CD4-positive, CD25-positive, alpha-beta regulatory T cell (primary cell): ENCODE measurements at regions not wholly inside any gene's neighbourhood (a gene's known extent, or its start where the extent isn't known, plus 50 kb on each side); places are given as distances from the start of the nearest gene placed in this dataset.

Experiments used
- ATAC-seq, 2 donors: fragments of 150-1000 bp; cut with Tn5 transposase; one replicate each; pipeline ENCODE4 v1.10.0; 2021; ENCODE audit warnings: low read depth in 2 of 2, moderate number of reproducible peaks in 2 of 2, moderate library complexity in 1 of 2
- DNase-seq, 3 donors: peaks; one replicate each; pipeline versions ENCODE4 v3.0.0 to v3.0.0-alpha.2; 2012 to 2022; ENCODE audit warnings: mixed read lengths in 1 of 3
- H3K27ac ChIP-seq: one replicate; pipeline ENCODE4 v1.7.0; 2013; ENCODE audit warnings: mild to moderate bottlenecking, low read length; ENCODE audit not compliant: insufficient read depth, poor library complexity, severe bottlenecking
- H3K27me3 ChIP-seq: one replicate; pipeline ENCODE4 v1.7.0; 2013; ENCODE audit warnings: low read length; ENCODE audit not compliant: control insufficient read depth, insufficient read depth
- H3K36me3 ChIP-seq: one replicate; pipeline ENCODE4 v1.7.0; 2013; ENCODE audit warnings: mild to moderate bottlenecking, low read length, moderate library complexity; ENCODE audit not compliant: control insufficient read depth, insufficient read depth
- H3K4me1 ChIP-seq: 2 replicates; pipeline ENCODE4 v1.7.0; 2013; ENCODE audit warnings: mild to moderate bottlenecking, low read length; ENCODE audit not compliant: insufficient read depth, control insufficient read depth, poor library complexity, severe bottlenecking
- H3K4me3 ChIP-seq: one replicate; pipeline ENCODE4 v1.7.0; 2013; ENCODE audit warnings: low read depth, mild to moderate bottlenecking, low read length, moderate library complexity
- H3K9me3 ChIP-seq, 2 experiments: 1 replicate in 1 of 2; 2 replicates in 1 of 2; pipeline ENCODE4 v1.7.0; 2013; ENCODE audit warnings: low read length in 2 of 2, mild to moderate bottlenecking in 1 of 2, moderate library complexity in 1 of 2; ENCODE audit not compliant: control insufficient read depth in 2 of 2
- H3K27ac Mint-ChIP-seq, 3 donors: one replicate each; pipeline ENCODE4 v1.8.0; 2020 to 2022; ENCODE audit warnings: mild to moderate bottlenecking in 3 of 3, mixed read lengths in 3 of 3, moderate library complexity in 2 of 3
- H3K27me3 Mint-ChIP-seq: one replicate; pipeline ENCODE4 v1.8.0; 2022; ENCODE audit warnings: mild to moderate bottlenecking, mixed read lengths
- H3K36me3 Mint-ChIP-seq: one replicate; pipeline ENCODE4 v1.8.0; 2020; ENCODE audit warnings: mixed read lengths
- H3K4me1 Mint-ChIP-seq, 4 donors: one replicate each; pipeline ENCODE4 v1.8.0; 2020 to 2022; ENCODE audit warnings: mixed read lengths in 4 of 4, mild to moderate bottlenecking in 1 of 4
- H3K4me3 Mint-ChIP-seq, 4 donors: one replicate each; pipeline ENCODE4 v1.8.0; 2020 to 2022; ENCODE audit warnings: mild to moderate bottlenecking in 4 of 4, mixed read lengths in 4 of 4, moderate library complexity in 3 of 4
- H3K9me3 Mint-ChIP-seq, 7 donors: one replicate each; pipeline ENCODE4 v1.8.0; 2020 to 2022; ENCODE audit warnings: mixed read lengths in 7 of 7, mild to moderate bottlenecking in 3 of 7, moderate library complexity in 2 of 7

DNA sequence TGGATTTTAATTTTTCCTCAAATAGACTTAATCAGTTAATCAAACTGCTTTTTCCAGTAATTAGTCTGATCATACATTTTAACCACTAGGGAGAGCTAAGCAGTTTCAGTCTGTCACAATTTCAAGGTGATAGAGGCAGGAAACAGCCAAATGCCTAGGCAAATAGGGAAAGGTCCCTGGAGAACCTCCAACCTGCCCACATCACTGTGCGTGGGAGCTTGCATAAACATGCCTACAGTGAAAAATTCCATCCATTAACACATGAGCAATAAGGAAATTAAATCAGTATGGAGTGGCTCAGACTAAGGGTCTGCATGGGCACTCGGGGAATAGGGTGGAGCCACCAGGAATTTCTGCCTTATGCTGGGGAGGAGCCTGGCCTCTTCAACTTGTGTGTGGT is 74.6 kb downstream of the AASDHPPT start:
- Mint-ChIP-seq H3K9me3 (peaks cover 0 to 3% (median 0%) of the 10 kb centered on the region in 7 donors), H3K4me3 (no peak overlapping the region), H3K4me1 (no peaks in the 10 kb centered on the region), H3K36me3 (no peaks in the 10 kb centered on the region), H3K27me3 (peaks cover 4% of the 10 kb centered on the region), H3K27ac (no peak overlapping the region)
- Histone ChIP-seq H3K4me1 (no peaks in the 10 kb centered on the region), H3K4me3 (no peak overlapping the region), H3K36me3 (no peaks in the 10 kb centered on the region), H3K27ac (no peak overlapping the region), H3K27me3 (peaks cover 1% of the 10 kb centered on the region), H3K9me3 (no peaks in the 10 kb centered on the region)
- ATAC-seq (no peak), DNase-seq (no peak)

DNA sequence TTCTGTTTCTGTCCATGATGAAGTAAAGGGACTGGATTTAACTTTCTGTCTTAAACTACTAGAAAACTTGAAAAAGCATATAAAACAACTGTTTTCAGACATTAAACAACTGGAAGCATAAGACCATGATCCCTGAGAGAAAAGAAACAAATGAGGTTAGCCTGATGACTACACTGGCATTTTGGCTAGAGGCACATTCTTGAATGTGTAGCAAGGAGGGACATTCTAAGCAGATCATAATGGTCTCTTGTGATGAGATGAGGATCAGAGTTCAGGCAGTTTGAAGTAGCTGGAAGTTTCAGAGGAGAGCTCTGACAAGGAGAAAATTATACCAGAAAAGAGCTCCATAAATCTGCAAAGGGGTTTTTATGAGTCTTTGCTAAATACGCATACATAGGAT is 75.4 kb downstream of the AASDHPPT start:
- no peak for ATAC-seq
- H3K9me3 Mint-ChIP-seq = peaks cover 0 to 3% (median 0%) of the 10 kb centered on the region in 7 donors
- no peaks in the 10 kb centered on the region for H3K36me3 Mint-ChIP-seq
- DNase-seq = no peak
- Histone ChIP-seq H3K9me3 (no peaks in the 10 kb centered on the region), H3K4me3 (no peak overlapping the region), H3K27ac (no peak overlapping the region), H3K36me3 (no peaks in the 10 kb centered on the region), H3K27me3 (peaks cover 1% of the 10 kb centered on the region), H3K4me1 (no peaks in the 10 kb centered on the region)
- H3K27ac Mint-ChIP-seq = no peak overlapping the region
- peaks cover 4% of the 10 kb centered on the region for H3K27me3 Mint-ChIP-seq
- no peaks in the 10 kb centered on the region for H3K4me1 Mint-ChIP-seq
- no peak overlapping the region for H3K4me3 Mint-ChIP-seq

DNA sequence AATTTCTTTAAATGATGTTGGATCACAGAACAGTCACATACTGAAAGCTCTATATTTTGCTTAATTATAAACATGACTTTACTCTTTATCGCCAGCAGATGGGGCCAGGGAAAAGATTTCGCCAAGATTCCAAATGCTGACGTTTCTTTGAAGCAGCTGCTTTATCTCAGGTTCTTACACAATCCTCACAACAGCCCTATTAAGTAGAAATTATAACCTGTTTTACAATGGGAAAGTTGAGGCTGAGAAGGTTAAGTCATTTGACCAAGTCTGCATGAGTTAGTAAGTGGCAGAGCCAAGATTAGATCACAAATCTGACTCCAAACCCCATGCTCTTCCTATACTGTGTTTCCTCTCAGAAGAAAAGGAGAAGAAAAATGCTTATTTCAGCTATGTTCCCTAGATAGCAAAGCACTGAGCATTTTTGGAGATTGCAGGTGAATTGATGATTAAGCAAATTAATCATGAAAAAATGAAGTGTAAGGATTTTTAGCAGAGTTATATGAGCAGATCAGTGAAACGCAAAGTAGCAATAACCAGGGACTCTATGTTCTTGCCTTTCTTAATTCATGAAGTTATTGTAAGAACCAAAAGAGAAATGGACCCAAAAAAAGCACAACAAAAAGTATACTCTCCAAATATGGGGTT is 79.0 kb downstream of the AASDHPPT start:
- Mint-ChIP-seq H3K36me3 (no peaks in the 10 kb centered on the region), H3K4me1 (no peaks in the 10 kb centered on the region), H3K4me3 (no peak overlapping the region), H3K27me3 (no peaks in the 10 kb centered on the region), H3K27ac (no peak overlapping the region), H3K9me3 (peaks cover 0 to 2% (median 0%) of the 10 kb centered on the region in 7 donors)
- Histone ChIP-seq H3K27ac (no peak overlapping the region), H3K27me3 (peaks cover 1% of the 10 kb centered on the region), H3K4me3 (no peak overlapping the region), H3K4me1 (no peaks in the 10 kb centered on the region), H3K9me3 (no peaks in the 10 kb centered on the region), H3K36me3 (no peaks in the 10 kb centered on the region)
- DNase-seq (peak in 1 of 3 donors; percentile 26), ATAC-seq (no peak)

DNA sequence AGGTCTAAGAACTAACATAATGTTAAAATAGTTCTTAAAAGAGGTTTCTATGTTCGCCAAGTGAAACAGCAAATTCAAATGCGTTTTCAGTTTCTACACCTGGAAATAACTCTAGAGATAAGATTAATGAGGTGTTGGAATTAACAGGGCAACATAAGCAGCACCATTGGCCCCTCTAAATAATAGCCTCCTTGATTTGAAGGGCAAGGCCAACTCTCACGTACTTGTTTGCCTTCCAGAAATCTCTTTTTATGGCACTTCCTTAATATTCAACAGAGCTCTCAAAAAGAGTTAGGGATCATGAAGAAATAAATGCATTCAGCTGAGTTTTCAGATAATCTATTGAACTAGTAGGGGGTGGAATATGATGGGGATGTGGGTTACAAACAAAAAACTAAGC is 80.9 kb downstream of the AASDHPPT start:
- Histone ChIP-seq H3K4me1 (no peaks in the 10 kb centered on the region), H3K9me3 (no peaks in the 10 kb centered on the region), H3K36me3 (no peaks in the 10 kb centered on the region), H3K4me3 (no peak overlapping the region), H3K27ac (no peak overlapping the region), H3K27me3 (no peaks in the 10 kb centered on the region)
- no peak for DNase-seq
- ATAC-seq = no peak
- no peak overlapping the region for H3K4me3 Mint-ChIP-seq
- H3K36me3 Mint-ChIP-seq = no peaks in the 10 kb centered on the region
- no peak overlapping the region for H3K27ac Mint-ChIP-seq
- no peaks in the 10 kb centered on the region for H3K4me1 Mint-ChIP-seq
- H3K27me3 Mint-ChIP-seq = no peaks in the 10 kb centered on the region
- H3K9me3 Mint-ChIP-seq = peaks cover 0 to 2% (median 0%) of the 10 kb centered on the region in 7 donors

DNA sequence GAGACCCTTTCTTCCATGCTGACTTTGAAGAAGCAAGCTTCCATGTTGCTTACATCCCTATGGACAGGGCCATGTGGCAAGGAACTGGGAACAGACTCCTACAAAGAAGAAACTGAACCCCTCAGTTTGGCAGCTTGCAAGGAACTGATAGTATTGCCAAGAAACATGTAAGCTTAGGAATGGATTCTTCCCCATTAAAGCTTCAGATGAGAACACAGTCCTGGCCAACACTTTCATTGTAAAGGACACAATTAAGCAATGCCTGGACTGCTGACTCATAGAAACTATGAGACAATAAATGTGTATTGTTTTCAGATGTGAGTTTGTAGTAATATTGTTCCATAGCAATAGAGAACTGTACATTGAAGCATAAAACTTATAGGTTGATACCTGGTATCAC is 82.4 kb downstream of the AASDHPPT start:
- Mint-ChIP-seq H3K27ac (no peak overlapping the region), H3K4me1 (no peaks in the 10 kb centered on the region), H3K9me3 (peaks cover 0 to 2% (median 0%) of the 10 kb centered on the region in 7 donors), H3K4me3 (no peak overlapping the region), H3K27me3 (no peaks in the 10 kb centered on the region), H3K36me3 (no peaks in the 10 kb centered on the region)
- ATAC-seq (no peak), DNase-seq (no peak)
- Histone ChIP-seq H3K27ac (no peak overlapping the region), H3K9me3 (no peaks in the 10 kb centered on the region), H3K27me3 (no peaks in the 10 kb centered on the region), H3K36me3 (no peaks in the 10 kb centered on the region), H3K4me3 (no peak overlapping the region), H3K4me1 (no peaks in the 10 kb centered on the region)

DNA sequence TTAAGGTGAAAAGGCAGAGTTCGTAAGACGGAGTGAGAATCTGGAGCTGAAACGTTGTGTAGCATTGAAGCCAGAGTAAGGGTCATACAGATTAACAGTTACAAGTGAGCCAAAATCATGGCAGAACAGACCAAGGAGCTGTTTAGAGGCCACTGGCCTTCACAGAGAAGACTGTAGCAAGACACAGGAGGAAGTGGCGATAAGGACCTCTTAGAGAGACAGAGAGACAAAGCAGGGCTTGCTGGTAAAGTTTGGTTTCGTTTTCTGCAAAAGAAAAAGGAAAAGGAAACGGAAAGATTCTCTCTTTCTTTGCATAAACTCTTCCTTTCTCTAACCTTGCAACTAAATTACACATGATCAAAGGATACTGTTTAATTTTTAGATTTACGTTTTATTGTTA is 83.0 kb downstream of the AASDHPPT start:
- DNase-seq = no peak
- no peak overlapping the region for H3K4me3 Mint-ChIP-seq
- H3K9me3 Mint-ChIP-seq = peaks cover 0 to 2% (median 0%) of the 10 kb centered on the region in 7 donors
- Histone ChIP-seq H3K27ac (no peak overlapping the region), H3K4me3 (no peak overlapping the region), H3K36me3 (no peaks in the 10 kb centered on the region), H3K27me3 (no peaks in the 10 kb centered on the region), H3K4me1 (no peaks in the 10 kb centered on the region), H3K9me3 (no peaks in the 10 kb centered on the region)
- H3K27me3 Mint-ChIP-seq = no peaks in the 10 kb centered on the region
- H3K36me3 Mint-ChIP-seq = no peaks in the 10 kb centered on the region
- ATAC-seq = no peak
- H3K27ac Mint-ChIP-seq = no peak overlapping the region
- H3K4me1 Mint-ChIP-seq = no peaks in the 10 kb centered on the region

DNA sequence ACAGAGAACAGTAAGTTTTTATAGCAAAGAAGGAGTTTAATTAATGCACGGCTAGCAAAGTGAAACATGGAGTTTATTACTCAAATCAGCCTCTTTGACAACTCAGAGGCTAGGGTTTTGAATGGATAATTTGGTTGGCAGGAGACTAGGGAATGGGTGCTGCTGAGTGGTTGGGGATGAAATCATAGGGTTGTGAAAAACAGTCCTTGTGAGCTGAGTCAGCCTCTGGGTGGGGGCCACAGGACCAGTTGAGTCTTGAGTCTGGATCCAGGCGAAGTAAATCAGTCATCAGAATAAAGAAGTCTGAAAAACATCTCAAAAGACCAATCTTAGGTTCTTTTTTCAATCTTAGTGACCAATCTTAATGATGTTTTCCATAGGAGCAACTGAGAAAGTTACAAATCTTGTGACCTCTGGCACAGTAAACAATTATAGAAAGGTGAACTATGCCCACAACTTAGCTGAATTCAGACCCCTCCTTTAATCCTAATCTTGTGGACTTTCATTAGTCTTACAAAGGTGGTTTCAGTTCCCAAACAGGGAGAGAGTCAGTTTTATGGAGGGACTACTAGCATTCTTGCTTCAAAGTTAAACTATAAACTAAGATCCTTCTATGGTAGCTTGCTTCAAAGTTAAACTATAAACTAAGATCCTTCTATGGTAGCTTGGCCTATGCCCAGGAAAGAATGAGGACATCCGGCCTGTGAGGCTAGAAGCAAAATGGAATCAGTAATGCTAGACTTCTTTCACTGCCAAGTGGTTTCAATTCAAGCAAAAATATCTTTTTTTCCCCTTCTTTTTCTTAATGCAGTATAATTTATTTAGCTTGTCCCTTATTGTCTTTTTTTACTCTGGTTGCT is 84.5 kb downstream of the AASDHPPT start:
- Histone ChIP-seq H3K27me3 (no peaks in the 10 kb centered on the region), H3K9me3 (peaks cover 5 to 6% of the 10 kb centered on the region in 2 experiments), H3K4me1 (no peaks in the 10 kb centered on the region), H3K36me3 (no peaks in the 10 kb centered on the region), H3K27ac (no peak overlapping the region), H3K4me3 (no peak overlapping the region)
- H3K4me1 Mint-ChIP-seq = no peaks in the 10 kb centered on the region
- DNase-seq = no peak
- H3K27ac Mint-ChIP-seq = no peak overlapping the region
- no peak for ATAC-seq
- peaks cover 0 to 15% (median 8%) of the 10 kb centered on the region in 7 donors for H3K9me3 Mint-ChIP-seq
- H3K4me3 Mint-ChIP-seq = no peak overlapping the region
- no peaks in the 10 kb centered on the region for H3K27me3 Mint-ChIP-seq
- H3K36me3 Mint-ChIP-seq = no peaks in the 10 kb centered on the region

DNA sequence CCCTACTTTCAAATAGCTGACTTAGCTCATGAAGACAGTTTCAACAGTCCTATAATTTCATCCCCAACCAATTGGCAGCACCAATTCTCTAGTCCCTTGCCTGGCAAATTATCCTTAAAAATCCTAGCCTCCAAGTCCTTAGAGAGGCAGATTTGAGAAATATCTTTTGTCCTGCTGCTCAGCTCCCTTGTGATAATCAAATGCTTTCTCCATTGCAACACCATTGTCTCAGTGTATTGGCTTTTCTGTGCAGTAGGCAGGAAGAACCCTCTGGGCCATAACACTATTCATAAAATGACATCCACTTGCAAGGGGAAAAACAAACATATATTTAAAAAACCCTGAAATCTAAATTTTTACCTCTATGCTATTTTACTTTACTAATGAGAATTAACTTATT is 89.6 kb downstream of the AASDHPPT start:
- ATAC-seq (no peak), DNase-seq (no peak)
- Histone ChIP-seq H3K4me3 (no peak overlapping the region), H3K27me3 (no peaks in the 10 kb centered on the region), H3K4me1 (no peaks in the 10 kb centered on the region), H3K27ac (no peak overlapping the region), H3K36me3 (no peaks in the 10 kb centered on the region), H3K9me3 (peaks cover 6 to 8% of the 10 kb centered on the region in 2 experiments)
- Mint-ChIP-seq H3K4me3 (no peak overlapping the region), H3K36me3 (no peaks in the 10 kb centered on the region), H3K9me3 (peaks cover 0 to 31% (median 9%) of the 10 kb centered on the region in 7 donors), H3K27me3 (no peaks in the 10 kb centered on the region), H3K4me1 (no peaks in the 10 kb centered on the region), H3K27ac (no peak overlapping the region)
